GM23338 (cell line): ENCODE measurements at regions not wholly inside any gene's neighbourhood (a gene's known extent, or its start where the extent isn't known, plus 50 kb on each side); places are given as distances from the start of the nearest gene placed in this dataset.

Experiments
- ATAC-seq: fragments of 200-7000 bp; cut with Tn5 transposase; 3 replicates; pipeline ENCODE4 v1.9.1; 2020
- DNase-seq: peaks from one replicate; pipeline ENCODE4 v3.0.0-alpha.2; 2015; ENCODE audit warnings: low spot score
- H2AFZ ChIP-seq: fragments of 200-600 bp; sonication (generic); 2 replicates; pipeline ENCODE4 v1.8.0; 2016; ENCODE audit warnings: antibody characterized with exemption, mild to moderate bottlenecking, moderate library complexity
- H3F3A ChIP-seq: fragments of 200-600 bp; sonication (generic); replicated peaks from 2 replicates; pipeline ENCODE4 v1.8.0; 2017; ENCODE audit warnings: antibody characterized with exemption, mixed run types, low read depth
- H3K27ac ChIP-seq: fragments of 200-600 bp; sonication (generic); 2 replicates; pipeline ENCODE4 v1.6.1; 2016; ENCODE audit warnings: low read depth
- H3K27me3 ChIP-seq: fragments of 200-600 bp; sonication (generic); 2 replicates; pipeline ENCODE4 v1.8.0; 2016; ENCODE audit warnings: mild to moderate bottlenecking, mixed run types, moderate library complexity; ENCODE audit not compliant: insufficient read depth
- H3K36me3 ChIP-seq: fragments of 200-600 bp; sonication (generic); 2 replicates; pipeline ENCODE4 v1.8.0; 2016; ENCODE audit warnings: mild to moderate bottlenecking; ENCODE audit not compliant: insufficient read depth
- H3K4me1 ChIP-seq: fragments of 200-600 bp; sonication (generic); 2 replicates; pipeline ENCODE4 v1.8.0; 2016; ENCODE audit warnings: mild to moderate bottlenecking, moderate library complexity; ENCODE audit not compliant: insufficient read depth
- H3K4me2 ChIP-seq: fragments of 200-600 bp; sonication (generic); 2 replicates; pipeline ENCODE4 v1.7.1; 2017; ENCODE audit warnings: mixed run types
- H3K4me3 ChIP-seq: fragments of 200-600 bp; sonication (generic); 2 replicates; pipeline ENCODE4 v1.6.1; 2016; ENCODE audit warnings: mixed run types
- H3K79me2 ChIP-seq: fragments of 200-600 bp; sonication (generic); replicated peaks from 2 replicates; pipeline ENCODE4 v1.8.0; 2017; ENCODE audit warnings: mild to moderate bottlenecking; ENCODE audit not compliant: insufficient read depth
- H3K9me2 ChIP-seq: fragments of 200-600 bp; sonication (generic); 2 replicates; pipeline ENCODE4 v1.8.0; 2017; ENCODE audit not compliant: insufficient read depth
- H4K20me1 ChIP-seq: fragments of 200-600 bp; sonication (generic); replicated peaks from 2 replicates; pipeline ENCODE4 v1.8.0; 2017; ENCODE audit warnings: mild to moderate bottlenecking; ENCODE audit not compliant: insufficient read depth
- H3K27ac Mint-ChIP-seq: 2 replicates; pipeline ENCODE4 v1.8.0; 2020; ENCODE audit warnings: inconsistent platforms, mild to moderate bottlenecking, moderate library complexity, mixed read lengths
- H3K27me3 Mint-ChIP-seq: 3 replicates; pipeline ENCODE4 v1.8.0; 2022; ENCODE audit warnings: low read depth, mild to moderate bottlenecking, moderate library complexity, mixed read lengths, inconsistent platforms; ENCODE audit not compliant: insufficient read depth, poor library complexity
- H3K36me3 Mint-ChIP-seq: 3 replicates; pipeline ENCODE4 v1.8.0; 2021; ENCODE audit warnings: low read depth, mild to moderate bottlenecking, inconsistent platforms, moderate library complexity, mixed read lengths
- H3K4me1 Mint-ChIP-seq: 3 replicates; pipeline ENCODE4 v1.8.0; 2020; ENCODE audit warnings: mild to moderate bottlenecking, inconsistent platforms, mixed read lengths
- H3K4me3 Mint-ChIP-seq: 3 replicates; pipeline ENCODE4 v1.8.0; 2021; ENCODE audit warnings: moderate library complexity, mild to moderate bottlenecking, inconsistent platforms, mixed read lengths
- H3K9me3 Mint-ChIP-seq: 3 replicates; pipeline ENCODE4 v1.8.0; 2020; ENCODE audit warnings: moderate library complexity, mild to moderate bottlenecking, inconsistent platforms, mixed read lengths
- TF ChIP-seq, protein P1 (sequence below): IDR thresholded peaks from one replicate; pipeline ENCODE4 v1.6.1; 2018; ENCODE audit warnings: antibody characterized with exemption; ENCODE audit not compliant: unreplicated experiment
- TF ChIP-seq, protein P2 (sequence below): fragments of 250-450 bp; sonication (Bioruptor Pico); IDR thresholded peaks from 2 replicates; pipeline ENCODE4 v1.5.0; 2020; ENCODE audit warnings: mild to moderate bottlenecking, moderate library complexity

DNA sequence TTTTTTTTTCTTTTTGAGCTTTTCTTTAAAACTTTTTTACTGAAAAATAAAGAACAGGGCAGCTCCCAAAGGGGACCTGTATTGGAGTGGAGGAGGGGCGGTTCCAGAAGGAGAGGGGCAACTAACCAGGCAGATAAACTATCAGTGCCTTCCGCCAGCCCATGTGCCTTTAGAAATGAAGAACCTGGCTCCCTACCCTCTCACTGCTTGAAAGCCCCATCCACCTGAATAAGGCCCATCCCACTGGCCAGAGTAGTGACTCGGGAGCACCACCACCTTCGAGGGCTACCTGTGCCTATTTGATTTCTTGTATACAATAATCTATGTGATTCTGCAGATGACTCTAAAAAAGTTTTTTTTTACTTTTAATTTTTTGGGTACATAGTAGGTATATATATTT, 276.7 kb downstream of the PSAT1 start (continued):
- TF ChIP-seq, protein P1, sequence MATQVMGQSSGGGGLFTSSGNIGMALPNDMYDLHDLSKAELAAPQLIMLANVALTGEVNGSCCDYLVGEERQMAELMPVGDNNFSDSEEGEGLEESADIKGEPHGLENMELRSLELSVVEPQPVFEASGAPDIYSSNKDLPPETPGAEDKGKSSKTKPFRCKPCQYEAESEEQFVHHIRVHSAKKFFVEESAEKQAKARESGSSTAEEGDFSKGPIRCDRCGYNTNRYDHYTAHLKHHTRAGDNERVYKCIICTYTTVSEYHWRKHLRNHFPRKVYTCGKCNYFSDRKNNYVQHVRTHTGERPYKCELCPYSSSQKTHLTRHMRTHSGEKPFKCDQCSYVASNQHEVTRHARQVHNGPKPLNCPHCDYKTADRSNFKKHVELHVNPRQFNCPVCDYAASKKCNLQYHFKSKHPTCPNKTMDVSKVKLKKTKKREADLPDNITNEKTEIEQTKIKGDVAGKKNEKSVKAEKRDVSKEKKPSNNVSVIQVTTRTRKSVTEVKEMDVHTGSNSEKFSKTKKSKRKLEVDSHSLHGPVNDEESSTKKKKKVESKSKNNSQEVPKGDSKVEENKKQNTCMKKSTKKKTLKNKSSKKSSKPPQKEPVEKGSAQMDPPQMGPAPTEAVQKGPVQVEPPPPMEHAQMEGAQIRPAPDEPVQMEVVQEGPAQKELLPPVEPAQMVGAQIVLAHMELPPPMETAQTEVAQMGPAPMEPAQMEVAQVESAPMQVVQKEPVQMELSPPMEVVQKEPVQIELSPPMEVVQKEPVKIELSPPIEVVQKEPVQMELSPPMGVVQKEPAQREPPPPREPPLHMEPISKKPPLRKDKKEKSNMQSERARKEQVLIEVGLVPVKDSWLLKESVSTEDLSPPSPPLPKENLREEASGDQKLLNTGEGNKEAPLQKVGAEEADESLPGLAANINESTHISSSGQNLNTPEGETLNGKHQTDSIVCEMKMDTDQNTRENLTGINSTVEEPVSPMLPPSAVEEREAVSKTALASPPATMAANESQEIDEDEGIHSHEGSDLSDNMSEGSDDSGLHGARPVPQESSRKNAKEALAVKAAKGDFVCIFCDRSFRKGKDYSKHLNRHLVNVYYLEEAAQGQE: no peak
- TF ChIP-seq, protein P2, sequence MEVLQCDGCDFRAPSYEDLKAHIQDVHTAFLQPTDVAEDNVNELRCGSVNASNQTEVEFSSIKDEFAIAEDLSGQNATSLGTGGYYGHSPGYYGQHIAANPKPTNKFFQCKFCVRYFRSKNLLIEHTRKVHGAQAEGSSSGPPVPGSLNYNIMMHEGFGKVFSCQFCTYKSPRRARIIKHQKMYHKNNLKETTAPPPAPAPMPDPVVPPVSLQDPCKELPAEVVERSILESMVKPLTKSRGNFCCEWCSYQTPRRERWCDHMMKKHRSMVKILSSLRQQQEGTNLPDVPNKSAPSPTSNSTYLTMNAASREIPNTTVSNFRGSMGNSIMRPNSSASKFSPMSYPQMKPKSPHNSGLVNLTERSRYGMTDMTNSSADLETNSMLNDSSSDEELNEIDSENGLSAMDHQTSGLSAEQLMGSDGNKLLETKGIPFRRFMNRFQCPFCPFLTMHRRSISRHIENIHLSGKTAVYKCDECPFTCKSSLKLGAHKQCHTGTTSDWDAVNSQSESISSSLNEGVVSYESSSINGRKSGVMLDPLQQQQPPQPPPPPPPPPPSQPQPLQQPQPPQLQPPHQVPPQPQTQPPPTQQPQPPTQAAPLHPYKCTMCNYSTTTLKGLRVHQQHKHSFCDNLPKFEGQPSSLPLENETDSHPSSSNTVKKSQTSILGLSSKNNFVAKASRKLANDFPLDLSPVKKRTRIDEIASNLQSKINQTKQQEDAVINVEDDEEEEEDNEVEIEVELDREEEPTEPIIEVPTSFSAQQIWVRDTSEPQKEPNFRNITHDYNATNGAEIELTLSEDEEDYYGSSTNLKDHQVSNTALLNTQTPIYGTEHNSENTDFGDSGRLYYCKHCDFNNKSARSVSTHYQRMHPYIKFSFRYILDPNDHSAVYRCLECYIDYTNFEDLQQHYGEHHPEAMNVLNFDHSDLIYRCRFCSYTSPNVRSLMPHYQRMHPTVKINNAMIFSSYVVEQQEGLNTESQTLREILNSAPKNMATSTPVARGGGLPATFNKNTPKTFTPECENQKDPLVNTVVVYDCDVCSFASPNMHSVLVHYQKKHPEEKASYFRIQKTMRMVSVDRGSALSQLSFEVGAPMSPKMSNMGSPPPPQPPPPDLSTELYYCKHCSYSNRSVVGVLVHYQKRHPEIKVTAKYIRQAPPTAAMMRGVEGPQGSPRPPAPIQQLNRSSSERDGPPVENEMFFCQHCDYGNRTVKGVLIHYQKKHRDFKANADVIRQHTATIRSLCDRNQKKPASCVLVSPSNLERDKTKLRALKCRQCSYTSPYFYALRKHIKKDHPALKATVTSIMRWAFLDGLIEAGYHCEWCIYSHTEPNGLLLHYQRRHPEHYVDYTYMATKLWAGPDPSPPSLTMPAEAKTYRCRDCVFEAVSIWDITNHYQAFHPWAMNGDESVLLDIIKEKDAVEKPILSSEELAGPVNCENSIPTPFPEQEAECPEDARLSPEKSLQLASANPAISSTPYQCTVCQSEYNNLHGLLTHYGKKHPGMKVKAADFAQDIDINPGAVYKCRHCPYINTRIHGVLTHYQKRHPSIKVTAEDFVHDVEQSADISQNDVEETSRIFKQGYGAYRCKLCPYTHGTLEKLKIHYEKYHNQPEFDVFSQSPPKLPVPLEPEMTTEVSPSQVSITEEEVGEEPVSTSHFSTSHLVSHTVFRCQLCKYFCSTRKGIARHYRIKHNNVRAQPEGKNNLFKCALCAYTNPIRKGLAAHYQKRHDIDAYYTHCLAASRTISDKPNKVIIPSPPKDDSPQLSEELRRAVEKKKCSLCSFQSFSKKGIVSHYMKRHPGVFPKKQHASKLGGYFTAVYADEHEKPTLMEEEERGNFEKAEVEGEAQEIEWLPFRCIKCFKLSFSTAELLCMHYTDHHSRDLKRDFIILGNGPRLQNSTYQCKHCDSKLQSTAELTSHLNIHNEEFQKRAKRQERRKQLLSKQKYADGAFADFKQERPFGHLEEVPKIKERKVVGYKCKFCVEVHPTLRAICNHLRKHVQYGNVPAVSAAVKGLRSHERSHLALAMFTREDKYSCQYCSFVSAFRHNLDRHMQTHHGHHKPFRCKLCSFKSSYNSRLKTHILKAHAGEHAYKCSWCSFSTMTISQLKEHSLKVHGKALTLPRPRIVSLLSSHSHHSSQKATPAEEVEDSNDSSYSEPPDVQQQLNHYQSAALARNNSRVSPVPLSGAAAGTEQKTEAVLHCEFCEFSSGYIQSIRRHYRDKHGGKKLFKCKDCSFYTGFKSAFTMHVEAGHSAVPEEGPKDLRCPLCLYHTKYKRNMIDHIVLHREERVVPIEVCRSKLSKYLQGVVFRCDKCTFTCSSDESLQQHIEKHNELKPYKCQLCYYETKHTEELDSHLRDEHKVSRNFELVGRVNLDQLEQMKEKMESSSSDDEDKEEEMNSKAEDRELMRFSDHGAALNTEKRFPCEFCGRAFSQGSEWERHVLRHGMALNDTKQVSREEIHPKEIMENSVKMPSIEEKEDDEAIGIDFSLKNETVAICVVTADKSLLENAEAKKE (CRISPR knock-in tag): no peak

DNA sequence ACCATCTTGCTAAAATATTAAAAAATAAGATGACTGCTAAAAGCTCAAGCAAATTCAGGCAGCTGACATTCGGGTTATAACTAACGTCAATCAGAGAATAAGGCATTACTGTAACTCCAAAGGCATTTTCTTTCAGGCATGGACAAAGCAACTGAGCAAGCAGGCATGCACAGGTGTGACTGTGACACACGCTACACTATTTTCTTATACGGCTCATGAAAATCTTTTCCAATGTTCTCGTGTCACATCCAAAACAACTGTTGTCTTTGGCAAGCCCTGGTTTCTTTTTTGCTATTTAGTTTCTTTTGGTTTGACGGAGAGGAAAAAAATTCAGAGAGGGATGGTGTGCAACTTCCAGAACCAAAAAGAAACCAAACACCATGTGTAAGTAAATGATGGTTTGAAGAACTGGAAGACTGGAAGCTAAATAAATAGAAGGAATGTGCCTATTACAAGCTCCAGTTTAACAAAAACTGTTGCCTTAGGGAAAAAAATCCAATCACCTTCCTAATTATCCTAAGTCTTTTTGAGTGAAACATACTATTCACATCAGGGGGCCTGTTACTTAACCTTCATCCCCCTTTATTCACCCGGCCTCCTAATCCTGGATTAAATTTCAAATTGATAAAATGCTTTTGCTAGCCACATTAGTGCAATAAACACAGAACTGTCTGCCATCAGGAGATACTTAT, 277.6 kb downstream of the PSAT1 start:
- peaks cover 43% of the 10 kb centered on the region for H3K4me1 Mint-ChIP-seq
- H3K27ac ChIP-seq: no peak overlapping the region
- H3K79me2 ChIP-seq: no peaks in the 10 kb centered on the region
- TF ChIP-seq, protein P1: no peak

More for the DNA sequence above, 277.6 kb downstream of the PSAT1 start:
- H3K4me3 Mint-ChIP-seq: no peak overlapping the region
- Histone ChIP-seq H3K4me1 (peaks cover 32% of the 10 kb centered on the region), H4K20me1 (no peaks in the 10 kb centered on the region), H3K36me3 (no peaks in the 10 kb centered on the region), H3F3A (no peaks in the 10 kb centered on the region), H3K9me2 (no peaks in the 10 kb centered on the region), H2AFZ (no peak overlapping the region), H3K4me3 (no peak overlapping the region), H3K27me3 (no peaks in the 10 kb centered on the region), H3K4me2 (peak overlapping the region; percentile 56; the same call in 1 of the 2 replicates)
- no peak for ATAC-seq
- no peak for DNase-seq
- no peaks in the 10 kb centered on the region for H3K36me3 Mint-ChIP-seq
- no peak overlapping the region for H3K27ac Mint-ChIP-seq
- H3K9me3 Mint-ChIP-seq: no peaks in the 10 kb centered on the region
- peaks cover 7% of the 10 kb centered on the region for H3K27me3 Mint-ChIP-seq
